Lower leg skin (tissue), 3 donors: ENCODE measurements at regions not wholly inside any gene's neighbourhood (a gene's known extent, or its start where the extent isn't known, plus 50 kb on each side); places are given as distances from the start of the nearest gene placed in this dataset.

Experiments used
- POLR2A ChIP-seq, 2 donors: fragments of 450-650 bp; IDR thresholded peaks; one replicate each; pipeline ENCODE4 v1.6.1; 2016 to 2017; ENCODE audit warnings: antibody characterized with exemption in 2 of 2, mild to moderate bottlenecking in 1 of 2, moderate library complexity in 1 of 2
- TF ChIP-seq, protein P1 (sequence below), 3 donors: fragments of 450-650 bp; IDR thresholded peaks; one replicate each; pipeline ENCODE4 v1.5.1; 2016; ENCODE audit warnings: antibody characterized with exemption in 3 of 3, mild to moderate bottlenecking in 3 of 3, moderate library complexity in 2 of 3

DNA sequence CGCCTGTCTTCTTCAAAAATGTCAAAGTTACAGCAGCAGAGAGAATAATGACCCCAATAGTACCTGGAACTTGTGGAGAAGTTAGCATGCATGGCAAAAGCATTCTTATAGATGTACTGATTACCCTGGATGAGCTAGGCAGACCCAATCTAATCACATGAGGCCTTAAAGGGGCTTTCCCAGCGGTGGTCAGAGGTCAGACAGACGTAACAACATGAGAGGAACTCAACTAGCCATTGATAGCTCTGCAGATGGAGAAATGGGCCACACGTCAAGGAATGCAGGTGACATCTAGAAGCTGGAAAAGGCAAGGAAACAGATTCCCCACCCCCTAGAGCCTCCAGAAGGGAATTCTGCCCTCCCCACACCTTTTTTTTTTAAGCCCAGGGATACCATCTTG is 156.8 kb upstream of the ARID1B start:
- TF ChIP-seq, protein P1, sequence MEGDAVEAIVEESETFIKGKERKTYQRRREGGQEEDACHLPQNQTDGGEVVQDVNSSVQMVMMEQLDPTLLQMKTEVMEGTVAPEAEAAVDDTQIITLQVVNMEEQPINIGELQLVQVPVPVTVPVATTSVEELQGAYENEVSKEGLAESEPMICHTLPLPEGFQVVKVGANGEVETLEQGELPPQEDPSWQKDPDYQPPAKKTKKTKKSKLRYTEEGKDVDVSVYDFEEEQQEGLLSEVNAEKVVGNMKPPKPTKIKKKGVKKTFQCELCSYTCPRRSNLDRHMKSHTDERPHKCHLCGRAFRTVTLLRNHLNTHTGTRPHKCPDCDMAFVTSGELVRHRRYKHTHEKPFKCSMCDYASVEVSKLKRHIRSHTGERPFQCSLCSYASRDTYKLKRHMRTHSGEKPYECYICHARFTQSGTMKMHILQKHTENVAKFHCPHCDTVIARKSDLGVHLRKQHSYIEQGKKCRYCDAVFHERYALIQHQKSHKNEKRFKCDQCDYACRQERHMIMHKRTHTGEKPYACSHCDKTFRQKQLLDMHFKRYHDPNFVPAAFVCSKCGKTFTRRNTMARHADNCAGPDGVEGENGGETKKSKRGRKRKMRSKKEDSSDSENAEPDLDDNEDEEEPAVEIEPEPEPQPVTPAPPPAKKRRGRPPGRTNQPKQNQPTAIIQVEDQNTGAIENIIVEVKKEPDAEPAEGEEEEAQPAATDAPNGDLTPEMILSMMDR (IDR thresholded peaks at IDR 0.05) = no peak
- no peak for TF ChIP-seq POLR2A (IDR thresholded peaks at IDR 0.05)
